Ishikawa (cell line): ENCODE measurements at regions not wholly inside any gene's neighbourhood (a gene's known extent, or its start where the extent isn't known, plus 50 kb on each side); places are given as distances from the start of the nearest gene placed in this dataset.

Source experiments
- CEBPB ChIP-seq: IDR thresholded peaks from 2 replicates; pipeline ENCODE4 v1.6.1; 2012
- CREB1 ChIP-seq: IDR thresholded peaks from 2 replicates; pipeline ENCODE4 v1.6.1; 2012; ENCODE audit warnings: low read depth
- EGR1 ChIP-seq: IDR thresholded peaks from 2 replicates; pipeline ENCODE4 v1.6.1; 2012
- EP300 ChIP-seq: IDR thresholded peaks from 2 replicates; pipeline ENCODE4 v1.6.1; 2012; ENCODE audit warnings: borderline replicate concordance
- FOXM1 ChIP-seq: IDR thresholded peaks from 2 replicates; pipeline ENCODE4 v1.6.1; 2012; ENCODE audit warnings: low read depth, borderline replicate concordance
- NFIC ChIP-seq: IDR thresholded peaks from 2 replicates; pipeline ENCODE4 v1.6.1; 2012
- RAD21 ChIP-seq: IDR thresholded peaks from 2 replicates; pipeline ENCODE4 v1.6.1; 2012; ENCODE audit warnings: low read depth
- TAF1 ChIP-seq: IDR thresholded peaks from 2 replicates; pipeline ENCODE4 v1.6.1; 2012; ENCODE audit warnings: low read depth, mild to moderate bottlenecking
- TCF12 ChIP-seq: IDR thresholded peaks from 2 replicates; pipeline ENCODE4 v1.6.1; 2012; ENCODE audit warnings: low read depth
- TEAD4 ChIP-seq: IDR thresholded peaks from 2 replicates; pipeline ENCODE4 v1.6.1; 2012
- USF1 ChIP-seq: IDR thresholded peaks from 2 replicates; pipeline ENCODE4 v1.6.1; 2012
- YY1 ChIP-seq: IDR thresholded peaks from 2 replicates; pipeline ENCODE4 v1.6.1; 2012; ENCODE audit warnings: low read depth
- ZBTB7A ChIP-seq: IDR thresholded peaks from 2 replicates; pipeline ENCODE4 v1.6.1; 2012; ENCODE audit warnings: low read depth
- TF ChIP-seq, protein P1 (sequence below): IDR thresholded peaks from 2 replicates; pipeline ENCODE4 v1.6.1; 2012; ENCODE audit warnings: low read depth, mild to moderate bottlenecking
- TF ChIP-seq, protein P2 (sequence below): IDR thresholded peaks from 2 replicates; pipeline ENCODE4 v1.6.1; 2012

GRCh38 chr6:156686301-156686994, 90.7 kb upstream of the ARID1B start:
- TF ChIP-seq USF1 = no peak
- TF ChIP-seq FOXM1 = peak; percentile 43; the same call in 1 of the 2 replicates
- TF ChIP-seq, protein P1, sequence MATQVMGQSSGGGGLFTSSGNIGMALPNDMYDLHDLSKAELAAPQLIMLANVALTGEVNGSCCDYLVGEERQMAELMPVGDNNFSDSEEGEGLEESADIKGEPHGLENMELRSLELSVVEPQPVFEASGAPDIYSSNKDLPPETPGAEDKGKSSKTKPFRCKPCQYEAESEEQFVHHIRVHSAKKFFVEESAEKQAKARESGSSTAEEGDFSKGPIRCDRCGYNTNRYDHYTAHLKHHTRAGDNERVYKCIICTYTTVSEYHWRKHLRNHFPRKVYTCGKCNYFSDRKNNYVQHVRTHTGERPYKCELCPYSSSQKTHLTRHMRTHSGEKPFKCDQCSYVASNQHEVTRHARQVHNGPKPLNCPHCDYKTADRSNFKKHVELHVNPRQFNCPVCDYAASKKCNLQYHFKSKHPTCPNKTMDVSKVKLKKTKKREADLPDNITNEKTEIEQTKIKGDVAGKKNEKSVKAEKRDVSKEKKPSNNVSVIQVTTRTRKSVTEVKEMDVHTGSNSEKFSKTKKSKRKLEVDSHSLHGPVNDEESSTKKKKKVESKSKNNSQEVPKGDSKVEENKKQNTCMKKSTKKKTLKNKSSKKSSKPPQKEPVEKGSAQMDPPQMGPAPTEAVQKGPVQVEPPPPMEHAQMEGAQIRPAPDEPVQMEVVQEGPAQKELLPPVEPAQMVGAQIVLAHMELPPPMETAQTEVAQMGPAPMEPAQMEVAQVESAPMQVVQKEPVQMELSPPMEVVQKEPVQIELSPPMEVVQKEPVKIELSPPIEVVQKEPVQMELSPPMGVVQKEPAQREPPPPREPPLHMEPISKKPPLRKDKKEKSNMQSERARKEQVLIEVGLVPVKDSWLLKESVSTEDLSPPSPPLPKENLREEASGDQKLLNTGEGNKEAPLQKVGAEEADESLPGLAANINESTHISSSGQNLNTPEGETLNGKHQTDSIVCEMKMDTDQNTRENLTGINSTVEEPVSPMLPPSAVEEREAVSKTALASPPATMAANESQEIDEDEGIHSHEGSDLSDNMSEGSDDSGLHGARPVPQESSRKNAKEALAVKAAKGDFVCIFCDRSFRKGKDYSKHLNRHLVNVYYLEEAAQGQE = no peak
- no peak for TF ChIP-seq EGR1
- TF ChIP-seq CEBPB = no peak
- TF ChIP-seq TEAD4 = no peak

DNA sequence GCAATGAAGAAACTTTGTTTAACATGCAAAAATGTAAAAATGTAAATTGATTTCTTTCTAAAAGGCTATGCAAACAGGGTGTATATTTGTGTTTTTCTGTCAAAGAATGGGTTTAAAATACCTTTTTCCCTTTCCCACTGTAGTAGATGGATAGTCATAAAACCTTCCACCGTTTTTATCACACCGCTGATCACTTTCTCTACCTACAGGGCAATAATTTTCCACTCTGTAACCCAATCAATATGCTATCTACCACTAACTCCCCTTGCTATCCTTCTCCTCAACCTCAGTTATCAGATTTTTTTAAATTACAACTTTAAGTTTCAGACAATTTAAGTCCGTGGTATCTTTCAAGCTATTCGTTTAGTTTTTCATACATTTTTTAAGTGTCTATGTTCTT, 91.4 kb upstream of the ARID1B start:
- no peak for TF ChIP-seq TEAD4
- no peak for TF ChIP-seq CEBPB
- TF ChIP-seq CREB1 = no peak

DNA sequence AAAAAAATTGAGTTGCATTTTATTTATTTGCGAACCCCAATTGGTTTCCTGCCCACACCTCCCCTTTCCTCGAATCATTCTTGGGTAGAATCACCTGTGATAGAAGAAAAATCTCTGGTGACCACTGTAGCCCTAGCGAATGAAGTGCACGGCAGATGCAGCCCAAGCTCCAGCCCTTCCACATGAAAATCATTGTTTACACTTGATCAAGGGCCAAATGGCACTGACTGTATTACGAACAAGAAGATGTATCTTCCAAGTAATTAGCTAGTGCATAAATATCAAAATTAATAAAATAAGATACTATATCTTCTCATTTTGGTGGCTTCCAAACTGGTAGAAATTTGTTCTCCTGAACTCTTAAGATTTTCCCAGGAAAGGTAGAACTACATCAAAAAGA, 93.4 kb upstream of the ARID1B start:
- TF ChIP-seq, protein P2, sequence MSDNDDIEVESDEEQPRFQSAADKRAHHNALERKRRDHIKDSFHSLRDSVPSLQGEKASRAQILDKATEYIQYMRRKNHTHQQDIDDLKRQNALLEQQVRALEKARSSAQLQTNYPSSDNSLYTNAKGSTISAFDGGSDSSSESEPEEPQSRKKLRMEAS = no peak
- TF ChIP-seq TAF1 (no peak), TEAD4 (no peak), NFIC (no peak), TCF12 (no peak), EGR1 (no peak), CEBPB (no peak), YY1 (no peak), CREB1 (no peak), FOXM1 (no peak), EP300 (no peak), USF1 (no peak), ZBTB7A (no peak), RAD21 (no peak)
- TF ChIP-seq, protein P1 = no peak

DNA sequence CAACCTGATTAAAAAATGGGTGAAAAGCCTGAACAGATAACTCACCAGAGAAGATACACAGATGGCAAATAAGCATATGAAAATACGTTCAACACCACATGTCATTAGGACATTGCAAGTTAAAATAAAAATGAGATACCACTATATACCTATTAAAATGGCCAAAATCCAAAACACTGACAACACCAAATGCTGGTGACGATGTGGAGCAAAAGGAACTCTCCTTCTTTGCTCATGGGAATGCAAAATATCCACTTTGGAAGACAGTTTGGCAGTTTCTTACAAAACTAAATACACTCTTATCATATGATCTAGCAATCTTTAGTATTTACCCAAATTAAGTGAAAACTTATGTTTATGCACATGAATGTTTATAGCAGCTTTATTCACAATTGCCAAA, 100.5 kb upstream of the ARID1B start:
- TF ChIP-seq NFIC = no peak
- no peak for TF ChIP-seq EGR1
- TF ChIP-seq, protein P1 = no peak
- TF ChIP-seq TAF1 = no peak
- no peak for TF ChIP-seq CREB1
- TF ChIP-seq, protein P2 = no peak

GRCh38 chr6:156674197-156674596, 103.0 kb upstream of the ARID1B start:
- TF ChIP-seq TEAD4 (no peak), TAF1 (no peak), USF1 (no peak), TCF12 (no peak)
- TF ChIP-seq, protein P2 = no peak
